ENCODE measurements at regions not wholly inside any gene's neighbourhood (a gene's known extent, or its start where the extent isn't known, plus 50 kb on each side); places are given as distances from the start of the nearest gene placed in this dataset.

GRCh38 chr21:35254006-35254764, 205.1 kb upstream of the RUNX1 start:
- no peak for TF ChIP-seq CTCF (IDR thresholded peaks at IDR 0.05)
- no peak overlapping the region for H3K4me3 ChIP-seq
- no peak for DNase-seq (ENCODE audit: low spot score)
- no peak overlapping the region for H3K27ac ChIP-seq

DNA sequence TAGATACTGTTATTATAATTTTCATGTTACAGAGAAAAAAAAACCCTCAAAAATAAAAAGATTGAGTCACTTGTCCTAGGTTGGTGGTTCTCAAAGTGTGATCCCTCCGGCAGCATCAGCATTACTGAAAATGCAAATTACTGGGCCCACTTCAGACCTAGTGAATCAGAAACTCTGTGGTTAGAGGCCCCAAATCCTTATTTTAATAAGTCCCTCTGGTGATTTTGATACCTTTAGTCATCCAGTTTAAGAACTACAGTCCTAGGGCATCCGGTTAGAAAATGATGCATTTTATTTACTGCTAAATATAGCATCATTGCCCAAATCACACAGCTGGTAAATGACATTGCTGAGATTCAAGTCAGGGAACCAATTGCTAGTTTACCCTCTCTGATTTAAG, 203.7 kb upstream of the RUNX1 start:
- no peak for TF ChIP-seq CTCF (IDR thresholded peaks at IDR 0.05)
- DNase-seq (ENCODE audit: low spot score): no peak
- Histone ChIP-seq H3K4me3 (no peak overlapping the region), H3K27ac (no peak overlapping the region)

- no peak for DNase-seq (ENCODE audit: low spot score)
- no peak for TF ChIP-seq CTCF (IDR thresholded peaks at IDR 0.05)
- no peak overlapping the region for H3K4me3 ChIP-seq
- no peak overlapping the region for H3K27ac ChIP-seq
These were observed 200.5 kb upstream of the RUNX1 start for GRCh38 chr21:35249636-35250035.

- no peak for DNase-seq (ENCODE audit: low spot score)
- no peak overlapping the region for H3K4me3 ChIP-seq
- TF ChIP-seq CTCF (IDR thresholded peaks at IDR 0.05): no peak
- H3K27ac ChIP-seq: no peak overlapping the region
These were observed 196.8 kb upstream of the RUNX1 start for GRCh38 chr21:35245879-35246278.

- no peak for TF ChIP-seq CTCF (IDR thresholded peaks at IDR 0.05)
- Histone ChIP-seq H3K27ac (no peak overlapping the region), H3K4me3 (no peak overlapping the region)
- DNase-seq (ENCODE audit: low spot score): no peak
These were observed 195.4 kb upstream of the RUNX1 start for GRCh38 chr21:35244514-35244913.

DNA sequence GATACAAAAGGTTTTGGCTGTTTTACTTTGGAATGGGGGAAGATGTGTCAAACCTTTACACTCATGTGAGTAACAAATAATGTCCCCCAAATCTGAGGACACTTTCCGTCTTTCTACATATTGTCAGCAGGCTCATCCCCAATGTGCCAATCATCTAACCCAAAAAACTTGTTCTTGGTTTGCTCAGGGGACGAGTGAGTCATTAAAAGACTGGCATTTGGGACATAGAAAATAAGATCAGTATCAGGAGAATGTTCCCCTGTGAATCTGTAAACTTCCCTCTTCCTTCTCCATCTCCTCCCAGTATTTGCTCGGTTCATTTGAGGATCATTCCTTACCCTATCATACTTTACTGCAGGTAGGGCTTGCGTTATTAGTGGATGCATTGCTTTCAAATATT, 194.1 kb upstream of the RUNX1 start:
- Histone ChIP-seq H3K4me3 (no peak overlapping the region), H3K27ac (no peak overlapping the region)
- no peak for DNase-seq (ENCODE audit: low spot score)
- no peak for TF ChIP-seq CTCF (IDR thresholded peaks at IDR 0.05)

DNA sequence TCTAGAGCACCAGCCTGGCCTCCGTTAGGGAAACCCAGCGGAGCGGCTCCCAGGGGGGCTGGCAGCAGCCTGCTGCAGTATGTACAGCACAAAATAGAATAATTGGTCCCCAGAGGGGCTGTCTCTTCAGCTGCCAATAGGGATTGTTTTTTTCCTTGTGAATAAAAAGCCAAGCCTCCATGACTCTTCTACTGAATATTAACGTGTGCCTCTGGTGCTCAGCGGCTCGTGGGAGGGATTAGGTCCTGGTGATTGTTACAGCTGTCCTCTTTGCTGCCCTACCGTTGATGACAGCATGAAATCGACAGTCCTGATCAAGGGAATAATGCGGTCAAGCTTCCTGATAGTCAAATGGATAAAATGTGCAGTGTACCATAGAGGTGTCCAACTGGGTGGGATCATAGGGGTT, 190.7 kb upstream of the RUNX1 start:
- no peak for DNase-seq (ENCODE audit: low spot score)
- Histone ChIP-seq H3K4me3 (peak overlapping the region; percentile 40), H3K27ac (no peak overlapping the region)
- TF ChIP-seq CTCF (IDR thresholded peaks at IDR 0.05): no peak
